ENCODE measurements at regions not wholly inside any gene's neighbourhood (a gene's known extent, or its start where the extent isn't known, plus 50 kb on each side); places are given as distances from the start of the nearest gene placed in this dataset.

DNA sequence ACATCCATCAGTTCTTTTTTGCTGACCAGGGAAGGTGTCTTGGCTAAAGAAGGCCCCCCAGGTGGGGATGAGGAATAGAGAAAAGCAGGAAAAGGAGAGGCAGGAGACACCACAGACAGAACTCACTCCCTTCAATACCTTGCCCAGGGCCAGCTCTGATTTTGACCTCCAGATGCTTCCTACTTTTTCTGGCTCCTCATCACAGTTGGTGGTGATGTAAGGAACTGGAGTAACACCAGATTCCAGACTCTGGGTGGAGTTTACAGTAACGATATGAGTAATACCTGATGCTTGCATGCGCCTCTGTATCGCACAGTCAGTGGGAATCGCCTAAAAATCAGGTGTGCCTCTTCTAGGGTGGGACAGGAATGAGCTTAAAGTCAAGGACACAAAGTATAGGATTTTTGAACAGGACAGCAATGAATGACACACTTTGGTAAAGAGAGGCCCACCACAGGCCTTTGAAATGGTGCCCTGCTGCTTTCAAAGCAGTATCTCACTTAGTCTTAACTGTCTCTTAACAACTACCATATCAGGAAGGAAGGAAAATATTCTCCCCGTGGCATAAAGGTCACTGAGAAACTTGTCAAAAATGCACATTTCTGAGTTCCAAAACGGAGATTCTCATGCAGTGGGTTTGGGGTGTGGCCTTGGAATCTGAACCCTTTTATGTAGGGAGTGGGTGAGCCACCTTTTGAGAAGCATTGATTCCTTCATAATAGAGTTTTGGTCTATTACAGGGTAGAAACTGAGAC lies 140.8 kb downstream of the SNX19 start:
- TF ChIP-seq, protein P1, sequence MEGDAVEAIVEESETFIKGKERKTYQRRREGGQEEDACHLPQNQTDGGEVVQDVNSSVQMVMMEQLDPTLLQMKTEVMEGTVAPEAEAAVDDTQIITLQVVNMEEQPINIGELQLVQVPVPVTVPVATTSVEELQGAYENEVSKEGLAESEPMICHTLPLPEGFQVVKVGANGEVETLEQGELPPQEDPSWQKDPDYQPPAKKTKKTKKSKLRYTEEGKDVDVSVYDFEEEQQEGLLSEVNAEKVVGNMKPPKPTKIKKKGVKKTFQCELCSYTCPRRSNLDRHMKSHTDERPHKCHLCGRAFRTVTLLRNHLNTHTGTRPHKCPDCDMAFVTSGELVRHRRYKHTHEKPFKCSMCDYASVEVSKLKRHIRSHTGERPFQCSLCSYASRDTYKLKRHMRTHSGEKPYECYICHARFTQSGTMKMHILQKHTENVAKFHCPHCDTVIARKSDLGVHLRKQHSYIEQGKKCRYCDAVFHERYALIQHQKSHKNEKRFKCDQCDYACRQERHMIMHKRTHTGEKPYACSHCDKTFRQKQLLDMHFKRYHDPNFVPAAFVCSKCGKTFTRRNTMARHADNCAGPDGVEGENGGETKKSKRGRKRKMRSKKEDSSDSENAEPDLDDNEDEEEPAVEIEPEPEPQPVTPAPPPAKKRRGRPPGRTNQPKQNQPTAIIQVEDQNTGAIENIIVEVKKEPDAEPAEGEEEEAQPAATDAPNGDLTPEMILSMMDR (conservative IDR thresholded peaks at IDR 0.05; ENCODE audit: low read depth, low read length), result no peak
- H3K4me3 ChIP-seq (ENCODE audit: low read length), result no peak overlapping the region
- DNase-seq (ENCODE audit: low read depth), result no peak

DNA sequence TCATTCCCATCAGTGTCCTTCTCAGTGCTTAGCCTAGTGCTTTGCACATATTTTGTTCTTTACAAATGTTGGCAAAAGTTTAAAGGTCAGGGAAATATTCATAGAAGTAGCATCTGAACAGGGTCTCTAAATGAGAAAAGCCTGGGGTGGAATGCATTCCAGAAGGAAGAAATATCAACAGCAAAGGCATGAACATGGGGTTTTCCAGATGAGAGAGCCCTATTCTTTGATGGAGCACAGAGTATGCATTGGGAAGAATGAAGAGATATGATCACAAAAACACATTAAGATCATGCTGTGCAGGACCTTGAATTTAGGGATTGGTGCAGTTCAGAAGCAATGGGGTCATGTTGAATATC lies 140.2 kb downstream of the SNX19 start:
- no peak overlapping the region for H3K4me3 ChIP-seq (ENCODE audit: low read length)
- TF ChIP-seq, protein P1 (conservative IDR thresholded peaks at IDR 0.05; ENCODE audit: low read depth, low read length), result no peak
- DNase-seq (ENCODE audit: low read depth), result no peak

DNA sequence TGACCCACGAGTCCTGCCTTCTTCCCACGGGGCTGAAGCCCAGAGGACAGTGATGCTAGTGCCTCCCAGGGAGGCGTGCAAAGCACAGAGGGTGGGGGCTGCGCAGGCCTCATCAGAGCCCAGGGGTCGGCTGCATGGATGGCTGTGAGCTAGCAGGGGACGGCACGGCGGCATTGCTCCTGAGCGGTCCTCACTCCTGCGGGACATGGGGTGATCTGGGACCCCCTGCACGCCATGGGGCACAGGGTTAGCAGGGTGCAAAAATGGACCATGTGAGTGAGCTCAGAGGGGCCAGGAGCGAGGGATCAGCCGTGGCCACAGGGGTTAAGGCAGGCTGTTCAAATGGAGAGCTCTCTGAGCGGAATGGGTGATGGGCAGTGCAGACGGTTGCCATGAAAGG lies 138.3 kb downstream of the SNX19 start:
- no peak overlapping the region for H3K4me3 ChIP-seq (ENCODE audit: low read length)
- no peak for DNase-seq (ENCODE audit: low read depth)
- TF ChIP-seq, protein P1 (conservative IDR thresholded peaks at IDR 0.05; ENCODE audit: low read depth, low read length), result no peak

DNA sequence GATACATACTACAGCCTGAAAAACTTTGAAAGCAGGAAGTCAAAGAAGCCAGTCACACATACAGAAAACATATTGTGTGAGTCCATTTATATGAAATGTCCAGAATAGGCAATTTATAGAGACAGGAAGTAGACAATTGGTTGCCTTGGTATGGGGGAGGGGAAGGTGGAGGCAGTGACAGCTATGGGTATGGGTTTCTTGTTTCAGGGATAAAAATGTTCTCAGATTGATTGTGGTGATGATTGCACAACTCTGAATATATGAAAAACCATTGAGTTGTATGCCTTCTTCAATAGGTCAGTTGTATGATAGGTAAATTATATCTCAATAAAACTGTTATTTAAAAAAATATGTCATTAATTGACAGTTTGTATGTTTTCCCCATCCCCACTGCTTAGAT lies 137.6 kb downstream of the SNX19 start:
- TF ChIP-seq, protein P1 (conservative IDR thresholded peaks at IDR 0.05; ENCODE audit: low read depth, low read length), result no peak
- no peak for DNase-seq (ENCODE audit: low read depth)
- no peak overlapping the region for H3K4me3 ChIP-seq (ENCODE audit: low read length)

DNA sequence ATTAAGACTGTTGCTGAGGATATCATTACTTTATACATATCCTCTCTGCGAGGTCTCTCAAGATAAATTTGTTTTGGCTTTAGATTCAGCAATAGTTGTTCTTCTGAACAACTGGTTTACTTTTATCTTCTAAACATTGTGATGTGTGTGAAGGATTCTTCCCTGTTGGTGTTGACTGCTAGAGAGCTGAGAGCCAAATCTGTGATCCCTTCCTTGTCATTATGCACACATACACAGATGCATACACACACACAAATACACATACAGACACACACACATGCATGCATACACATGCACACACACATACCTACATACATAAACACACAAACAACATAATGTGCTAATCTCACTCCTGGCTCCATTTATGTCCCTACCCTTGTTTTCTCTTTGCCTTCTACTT lies 137.0 kb downstream of the SNX19 start:
- no peak for DNase-seq (ENCODE audit: low read depth)
- TF ChIP-seq, protein P1 (conservative IDR thresholded peaks at IDR 0.05; ENCODE audit: low read depth, low read length), result no peak
- no peak overlapping the region for H3K4me3 ChIP-seq (ENCODE audit: low read length)

DNA sequence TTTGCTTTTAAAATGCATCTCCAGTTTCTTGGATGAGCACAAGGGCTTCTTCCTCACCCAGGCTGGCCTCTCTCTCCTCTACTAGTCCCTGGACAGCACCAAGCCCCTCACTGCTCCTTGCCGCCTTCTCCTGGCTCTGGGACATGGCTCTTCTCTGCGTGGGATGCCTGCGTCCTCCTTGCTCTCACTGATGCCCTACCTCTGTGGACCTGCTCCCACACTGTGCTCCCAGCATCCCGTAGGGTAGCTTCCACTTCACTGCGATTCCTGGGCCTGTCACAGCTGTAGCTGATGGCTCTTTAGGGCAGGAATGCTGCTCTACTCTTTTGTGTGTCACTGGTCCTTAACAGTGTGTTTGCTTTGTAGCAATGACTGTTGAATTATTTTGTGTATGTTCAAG lies 136.3 kb downstream of the SNX19 start:
- TF ChIP-seq, protein P1 (conservative IDR thresholded peaks at IDR 0.05; ENCODE audit: low read depth, low read length), result no peak
- no peak for DNase-seq (ENCODE audit: low read depth)
- no peak overlapping the region for H3K4me3 ChIP-seq (ENCODE audit: low read length)

DNA sequence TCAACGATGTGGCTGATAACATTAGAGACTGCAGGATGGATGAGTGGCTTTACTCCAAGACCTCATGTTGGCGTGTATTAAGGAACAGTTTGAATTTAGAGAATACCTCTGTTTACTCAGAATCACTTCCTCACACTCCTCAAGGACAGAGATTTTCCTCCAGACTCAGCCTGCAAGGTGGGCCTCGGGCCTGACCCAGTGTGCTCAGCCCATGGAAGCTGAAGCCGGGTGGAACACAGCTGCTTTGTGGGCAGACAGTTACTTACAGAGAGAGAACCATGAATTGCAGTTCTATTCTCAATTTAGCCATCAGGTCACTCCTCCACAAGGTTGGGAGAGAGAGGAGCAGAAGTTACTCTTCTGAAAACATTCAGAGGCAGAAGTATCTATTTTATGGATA lies 135.8 kb downstream of the SNX19 start:
- DNase-seq (ENCODE audit: low read depth), result no peak
- H3K4me3 ChIP-seq (ENCODE audit: low read length), result no peak overlapping the region
- TF ChIP-seq, protein P1 (conservative IDR thresholded peaks at IDR 0.05; ENCODE audit: low read depth, low read length), result no peak
